GM12892 (cell line): ENCODE measurements at regions not wholly inside any gene's neighbourhood (a gene's known extent, or its start where the extent isn't known, plus 50 kb on each side); places are given as distances from the start of the nearest gene placed in this dataset.

Experiments used
- DNase-seq: peaks from one replicate; pipeline ENCODE4 v3.0.0; 2011; ENCODE audit not compliant: insufficient read length
- FAIRE-seq: peaks from 2 replicates; lab custom pipeline; 2011; peaks lifted over from hg19 to GRCh38; lab: Jason Lieb, UNC
- POLR2A ChIP-seq: IDR thresholded peaks from 2 replicates; pipeline ENCODE4 v1.6.1; 2011; ENCODE audit warnings: low read depth, low read length, control low read depth
- POLR2AphosphoS5 ChIP-seq: IDR thresholded peaks from 2 replicates; pipeline ENCODE4 v1.6.1; 2011; ENCODE audit warnings: low read depth, low read length, control low read depth
- TAF1 ChIP-seq: IDR thresholded peaks from 2 replicates; pipeline ENCODE4 v1.6.1; 2011; ENCODE audit warnings: low read depth, mild to moderate bottlenecking, control low read depth, low read length, borderline replicate concordance

GRCh38 chr4:125489952-125490690 is 175.4 kb downstream of the FAT4 start:
- TF ChIP-seq POLR2A, result no peak
- no peak for TF ChIP-seq TAF1
- TF ChIP-seq POLR2AphosphoS5, result no peak
- DNase-seq, result no peak
- FAIRE-seq, result no peak

- FAIRE-seq, result no peak
- TF ChIP-seq TAF1 (no peak), POLR2AphosphoS5 (no peak), POLR2A (no peak)
- no peak for DNase-seq
Observed at GRCh38 chr4:125492957-125493356, 178.2 kb downstream of the FAT4 start.

GRCh38 chr4:125497861-125498260 is 183.1 kb downstream of the FAT4 start:
- TF ChIP-seq POLR2A, result no peak
- TF ChIP-seq POLR2AphosphoS5, result no peak
- TF ChIP-seq TAF1, result no peak
- FAIRE-seq, result no peak

GRCh38 chr4:125498981-125499380 is 184.2 kb downstream of the FAT4 start:
- DNase-seq, result no peak
- no peak for TF ChIP-seq POLR2A
- no peak for TF ChIP-seq POLR2AphosphoS5
- no peak for TF ChIP-seq TAF1
- no peak for FAIRE-seq

More at GRCh38 chr4:125497861-125498260, 183.1 kb downstream of the FAT4 start:
- DNase-seq, result no peak

GRCh38 chr4:125501090-125501489 is 186.3 kb downstream of the FAT4 start:
- FAIRE-seq (no peak), DNase-seq (no peak)
- no peak for TF ChIP-seq TAF1
- TF ChIP-seq POLR2A, result no peak
- no peak for TF ChIP-seq POLR2AphosphoS5

GRCh38 chr4:125501568-125501967 is 186.8 kb downstream of the FAT4 start:
- TF ChIP-seq POLR2AphosphoS5, result no peak
- TF ChIP-seq POLR2A, result no peak
- no peak for TF ChIP-seq TAF1
- DNase-seq, result no peak
- FAIRE-seq, result no peak

- DNase-seq (no peak), FAIRE-seq (no peak)
- TF ChIP-seq POLR2A (no peak), POLR2AphosphoS5 (no peak), TAF1 (no peak)
Observed at GRCh38 chr4:125505621-125506020, 190.9 kb downstream of the FAT4 start.

GRCh38 chr4:125507141-125507540 is 192.4 kb downstream of the FAT4 start:
- FAIRE-seq (no peak), DNase-seq (no peak)
- TF ChIP-seq POLR2AphosphoS5 (no peak), POLR2A (no peak), TAF1 (no peak)

GRCh38 chr4:125511715-125512114 is 197.0 kb downstream of the FAT4 start:
- TF ChIP-seq POLR2AphosphoS5 (no peak), POLR2A (no peak), TAF1 (no peak)
- DNase-seq, result no peak
- no peak for FAIRE-seq

GRCh38 chr4:125515016-125515415 is 200.3 kb downstream of the FAT4 start:
- FAIRE-seq (no peak), DNase-seq (no peak)
- TF ChIP-seq POLR2AphosphoS5, result no peak
- no peak for TF ChIP-seq POLR2A
- TF ChIP-seq TAF1, result no peak

- DNase-seq, result no peak
- no peak for TF ChIP-seq POLR2AphosphoS5
- no peak for TF ChIP-seq TAF1
- TF ChIP-seq POLR2A, result no peak
- FAIRE-seq, result no peak
Observed at GRCh38 chr4:125517831-125518230, 203.1 kb downstream of the FAT4 start.

- DNase-seq, result no peak
- FAIRE-seq, result no peak
- no peak for TF ChIP-seq POLR2AphosphoS5
- no peak for TF ChIP-seq TAF1
- TF ChIP-seq POLR2A, result no peak
Observed at GRCh38 chr4:125518281-125518680, 203.5 kb downstream of the FAT4 start.
